Skeletal muscle cell (primary cell): ENCODE measurements at regions not wholly inside any gene's neighbourhood (a gene's known extent, or its start where the extent isn't known, plus 50 kb on each side); places are given as distances from the start of the nearest gene placed in this dataset.
"Not testable (repeated sequence)": the region's sequence is repeated elsewhere in the genome, so short reads cannot be mapped to it uniquely, and the experiment has no call there.

Experiments
- DNase-seq: peaks from one replicate; pipeline ENCODE4 v3.0.0-alpha.2; 2010; ENCODE audit warnings: low read depth
- H3K4me3 ChIP-seq: 2 replicates; pipeline ENCODE4 v1.5.1; 2011; ENCODE audit warnings: low read depth, mild to moderate bottlenecking, control low read depth, low read length, moderate library complexity

DNA sequence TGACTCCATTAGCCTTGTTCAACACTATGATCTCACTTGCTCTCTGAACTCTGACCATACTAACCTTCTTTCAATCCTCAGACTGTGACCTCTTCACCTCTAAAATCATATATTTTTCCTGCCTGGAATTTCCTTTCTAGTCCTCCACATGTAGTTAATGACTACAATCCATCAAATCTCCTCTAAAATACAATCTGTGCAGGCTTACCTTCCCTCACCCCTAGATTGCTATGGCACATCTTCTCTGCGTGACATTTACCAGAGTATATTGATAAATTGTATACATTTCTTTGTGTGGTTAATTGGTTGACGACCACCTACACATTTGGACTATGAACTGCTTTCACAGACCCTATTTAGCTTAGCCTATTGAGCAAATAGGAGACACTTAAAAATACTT lies 1330.2 kb upstream of the TENM4 start:
- no peak for DNase-seq
- H3K4me3 ChIP-seq, result no peak overlapping the region

DNA sequence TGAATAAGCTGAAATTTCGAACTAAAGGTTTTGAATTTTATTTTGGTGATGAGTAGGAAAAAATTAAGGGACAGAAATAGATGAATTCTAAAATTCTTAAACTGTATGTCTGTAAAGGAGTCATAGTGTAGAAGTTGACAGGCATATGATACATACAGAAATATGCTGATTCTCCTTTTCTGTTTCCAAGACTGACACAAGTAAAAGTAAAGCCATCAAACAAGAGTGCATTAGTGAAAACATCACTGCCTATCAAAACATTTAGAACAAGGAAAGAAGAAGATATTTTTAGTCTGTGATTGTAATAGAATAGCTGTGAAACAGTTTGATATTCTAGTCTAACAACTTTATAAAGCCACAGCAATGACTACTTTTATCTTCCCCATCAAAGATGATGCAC lies 1318.0 kb upstream of the TENM4 start:
- DNase-seq, result no peak
- no peak overlapping the region for H3K4me3 ChIP-seq

GRCh38 chr11:80748207-80748925 lies 1307.5 kb upstream of the TENM4 start:
- no peak overlapping the region for H3K4me3 ChIP-seq
- no peak for DNase-seq

DNA sequence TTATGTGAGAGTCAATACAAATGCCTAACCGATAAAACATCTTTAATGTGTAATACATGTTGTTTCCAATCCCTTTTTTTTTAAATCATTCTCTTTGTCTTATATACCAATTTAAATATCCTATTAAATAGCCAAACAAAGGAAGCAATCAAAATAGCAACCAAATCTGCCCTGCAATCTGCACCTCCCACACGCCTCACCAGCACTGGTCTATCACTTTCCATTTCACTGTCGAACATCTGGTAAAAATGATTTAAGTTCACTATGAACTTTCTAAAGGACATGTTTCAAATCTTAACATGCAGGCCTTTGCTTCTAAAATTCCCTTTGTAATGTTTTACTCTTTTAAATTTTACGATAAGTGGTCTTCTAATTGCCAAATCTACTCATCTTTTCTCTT lies 1305.5 kb upstream of the TENM4 start:
- no peak for DNase-seq
- no peak overlapping the region for H3K4me3 ChIP-seq

- DNase-seq, result no peak
- H3K4me3 ChIP-seq, result no peak overlapping the region
Measured at GRCh38 chr11:80745416-80745815, 1304.6 kb upstream of the TENM4 start.

DNA sequence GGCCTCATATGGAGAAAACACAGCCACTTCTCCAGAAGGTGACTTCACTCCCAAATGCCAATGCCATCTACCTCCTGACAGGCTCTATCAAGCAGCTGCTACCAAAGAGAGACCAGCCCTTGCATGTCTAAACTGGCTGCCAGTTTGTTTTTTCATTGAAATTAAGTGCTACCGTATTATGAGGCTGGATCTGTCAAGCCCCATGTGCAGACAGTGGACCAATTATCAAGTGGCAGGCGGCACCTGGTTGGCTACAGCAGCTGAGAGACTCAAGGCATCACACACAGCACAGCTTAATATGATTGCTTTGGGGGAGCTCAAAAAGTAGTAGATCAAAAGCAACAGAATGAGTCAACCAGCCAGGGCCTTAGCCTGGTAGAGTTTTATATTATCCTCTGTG lies 1293.0 kb upstream of the TENM4 start:
- no peak overlapping the region for H3K4me3 ChIP-seq
- DNase-seq, result no peak

- DNase-seq, result no peak
Measured at GRCh38 chr11:80733361-80733760, 1292.5 kb upstream of the TENM4 start.

DNA sequence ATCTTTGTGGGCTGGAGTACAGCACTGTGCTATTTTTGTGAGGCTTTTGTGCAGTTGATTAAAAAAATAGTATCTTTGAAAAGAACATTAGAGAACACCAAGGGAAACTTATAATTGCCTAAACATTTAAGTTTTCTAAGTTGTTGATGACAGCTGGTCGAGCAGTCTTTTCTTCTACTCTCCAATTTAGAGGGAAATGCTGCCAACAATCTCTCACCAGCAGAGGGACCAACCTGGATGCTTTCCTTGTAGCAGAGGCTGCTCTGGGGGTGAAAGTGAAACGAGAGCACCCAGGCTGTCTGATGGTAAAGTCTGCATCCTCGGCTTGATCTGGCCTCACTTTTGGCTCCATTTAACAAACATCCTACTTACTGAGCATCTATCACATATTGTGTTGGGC lies 1286.5 kb upstream of the TENM4 start:
- no peak for DNase-seq
- H3K4me3 ChIP-seq, result no peak overlapping the region

More at GRCh38 chr11:80733361-80733760, 1292.5 kb upstream of the TENM4 start:
- no peak overlapping the region for H3K4me3 ChIP-seq

DNA sequence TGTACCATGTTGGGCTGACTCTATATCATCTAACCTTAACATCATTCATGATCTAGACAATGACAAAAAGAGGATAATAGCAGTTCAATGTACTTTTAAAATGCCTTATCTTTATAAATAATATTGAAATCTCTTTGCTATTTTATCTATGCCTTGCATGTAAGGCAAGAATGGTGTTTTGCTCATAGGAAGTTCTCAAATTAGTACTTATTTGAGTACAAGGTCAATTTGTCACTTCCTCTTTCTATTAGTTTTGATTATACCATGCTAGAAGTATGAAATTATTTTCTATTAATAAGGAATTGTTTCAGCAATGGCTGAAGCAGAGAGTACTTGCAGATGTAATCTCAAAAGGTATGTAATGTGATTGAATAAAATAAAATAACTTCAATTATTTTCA lies 1285.4 kb upstream of the TENM4 start:
- no peak overlapping the region for H3K4me3 ChIP-seq
- no peak for DNase-seq

- no peak for DNase-seq
- no peak overlapping the region for H3K4me3 ChIP-seq
Measured at GRCh38 chr11:80724366-80724765, 1283.5 kb upstream of the TENM4 start.

GRCh38 chr11:80722629-80723028 lies 1281.8 kb upstream of the TENM4 start:
- H3K4me3 ChIP-seq, result no peak overlapping the region
- no peak for DNase-seq

- no peak overlapping the region for H3K4me3 ChIP-seq
- DNase-seq, result no peak
Measured at GRCh38 chr11:80720295-80720694, 1279.5 kb upstream of the TENM4 start.

GRCh38 chr11:80719292-80719646 lies 1278.4 kb upstream of the TENM4 start:
- no peak overlapping the region for H3K4me3 ChIP-seq
- DNase-seq, result no peak

- DNase-seq, result no peak
Measured at GRCh38 chr11:80718611-80719291, 1277.9 kb upstream of the TENM4 start.

DNA sequence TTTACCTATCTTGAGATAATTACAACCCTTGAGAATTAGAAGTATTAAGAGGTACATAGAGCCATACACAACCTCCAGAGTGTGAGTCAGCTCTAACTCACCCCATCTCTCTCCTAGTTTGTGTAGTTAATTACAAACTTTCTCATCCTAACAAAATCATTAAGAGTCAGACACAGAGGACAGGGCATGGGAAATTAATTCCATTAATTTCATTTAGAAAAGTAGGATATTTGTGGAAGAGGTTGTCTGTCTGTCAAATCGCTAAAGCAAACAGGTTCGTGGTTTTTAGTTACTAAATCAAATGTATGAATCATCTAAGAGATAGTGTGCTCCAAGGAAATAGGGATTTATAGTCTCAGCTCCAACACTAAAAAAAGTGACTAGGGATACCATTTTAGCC lies 1261.4 kb upstream of the TENM4 start:
- no peak overlapping the region for H3K4me3 ChIP-seq
- DNase-seq, result no peak

More at GRCh38 chr11:80718611-80719291, 1277.9 kb upstream of the TENM4 start:
- H3K4me3 ChIP-seq, result no peak overlapping the region

GRCh38 chr11:80700386-80700785 lies 1259.6 kb upstream of the TENM4 start:
- no peak for DNase-seq
- no peak overlapping the region for H3K4me3 ChIP-seq

DNA sequence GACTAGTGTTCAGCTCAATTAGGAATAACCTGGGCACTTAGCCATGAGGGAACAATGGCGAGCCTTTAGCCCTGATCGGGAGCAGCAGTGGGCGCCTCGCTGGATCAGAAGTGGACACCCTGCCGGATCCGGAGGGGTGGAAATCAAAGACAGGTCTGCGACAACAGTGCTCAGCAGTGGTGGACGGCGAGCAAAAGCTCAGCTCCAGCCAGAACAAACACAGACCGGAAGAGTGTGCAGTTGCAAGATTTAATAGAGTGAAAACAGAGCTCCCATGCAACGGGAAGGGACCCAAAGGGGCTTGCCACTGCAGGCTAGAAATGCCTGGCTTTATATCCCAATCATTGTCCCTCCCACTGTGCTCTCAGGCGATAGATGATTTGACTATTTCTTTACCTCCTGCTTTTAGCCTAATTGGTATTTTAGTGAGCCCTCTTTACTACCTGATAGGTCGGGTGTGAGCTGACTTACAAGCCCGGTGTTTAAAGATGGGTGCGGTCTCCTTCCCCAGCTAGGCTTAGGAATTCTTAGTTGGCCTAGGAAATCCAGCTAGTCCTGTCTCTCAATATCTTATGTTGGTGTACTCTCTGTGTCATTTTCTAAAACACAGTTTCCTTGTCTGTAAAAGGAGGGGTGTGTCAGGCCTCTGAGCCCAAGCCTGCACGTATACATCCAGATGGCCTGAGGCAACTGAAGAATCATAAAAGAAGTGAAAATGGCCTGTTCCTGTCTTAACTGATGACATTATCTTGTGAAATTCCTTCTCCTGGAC lies 1258.8 kb upstream of the TENM4 start:
- not testable (repeated sequence) for DNase-seq, H3K4me3 ChIP-seq

DNA sequence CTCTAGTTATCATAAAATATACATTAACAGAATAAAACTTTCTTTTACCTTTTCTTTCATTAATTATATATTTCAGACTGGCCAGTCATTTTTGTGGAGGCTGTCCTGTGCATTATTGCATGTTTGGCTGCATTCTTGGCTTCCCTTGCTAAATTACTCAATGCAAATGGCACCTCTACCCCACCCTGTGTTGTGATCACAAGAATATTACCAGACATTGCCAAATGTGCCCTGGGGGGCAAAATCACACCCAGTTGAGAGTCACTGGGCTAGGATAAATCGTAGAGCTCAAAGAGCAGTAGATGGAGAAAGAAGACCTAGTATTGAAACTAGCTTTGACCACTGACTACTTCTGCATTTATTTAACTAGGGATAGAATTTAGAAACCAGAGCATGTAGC lies 1257.8 kb upstream of the TENM4 start:
- no peak for DNase-seq
- H3K4me3 ChIP-seq, result no peak overlapping the region

DNA sequence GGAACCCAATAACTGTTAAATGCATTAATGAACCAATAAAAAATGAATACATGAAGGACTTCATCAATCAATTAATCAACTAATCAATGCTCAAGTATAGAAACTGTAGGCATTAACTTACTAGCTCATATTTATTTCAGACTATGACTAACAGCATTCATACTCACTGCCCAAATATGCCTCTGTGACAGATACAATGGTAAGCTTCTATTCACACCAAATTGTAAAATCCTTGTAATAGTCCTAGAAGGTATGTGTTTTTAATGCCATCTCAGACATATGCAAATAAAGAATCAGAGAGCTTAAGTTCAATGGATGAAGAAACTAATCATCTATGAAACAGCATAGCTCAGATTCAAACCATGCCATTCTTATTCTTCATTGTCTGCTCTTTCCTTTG lies 1253.6 kb upstream of the TENM4 start:
- H3K4me3 ChIP-seq, result no peak overlapping the region
- DNase-seq, result no peak

DNA sequence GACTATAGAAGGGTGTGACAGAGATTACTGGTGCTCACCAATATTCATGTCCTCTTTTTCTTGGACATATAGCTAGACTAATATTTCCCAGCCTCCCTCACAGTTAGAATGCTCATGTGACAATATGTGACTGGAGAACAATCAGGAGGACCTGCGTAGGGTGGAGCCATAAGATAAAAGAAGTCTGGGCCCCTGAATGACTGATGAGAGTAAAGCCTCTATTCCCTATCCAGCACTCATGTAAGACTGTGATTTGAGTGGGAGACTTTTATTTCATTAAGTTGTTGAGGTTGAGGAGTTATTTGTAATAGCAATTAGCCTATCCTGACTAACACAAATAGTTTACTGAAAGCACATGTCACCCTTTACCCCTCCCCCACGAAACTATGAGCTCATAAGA lies 1247.1 kb upstream of the TENM4 start:
- DNase-seq, result no peak
- H3K4me3 ChIP-seq, result no peak overlapping the region

DNA sequence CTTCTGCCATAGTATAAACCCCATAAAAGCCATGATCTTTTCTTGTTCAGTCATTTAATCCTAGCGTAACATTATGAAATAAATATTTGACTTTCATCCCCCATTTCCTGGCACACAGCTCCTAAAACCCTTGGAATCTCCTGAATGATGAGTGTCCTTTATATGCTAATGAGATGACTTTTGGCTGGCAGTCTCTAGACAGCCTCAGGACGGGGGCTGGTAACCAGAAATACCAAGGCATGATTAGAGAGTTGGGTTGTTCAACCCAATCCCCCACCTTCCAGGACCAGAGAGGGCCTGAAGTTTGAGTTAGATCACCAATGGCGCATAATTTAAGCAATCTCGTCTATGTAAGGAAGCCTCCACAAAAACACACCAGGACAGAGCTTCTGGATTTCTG lies 1246.1 kb upstream of the TENM4 start:
- H3K4me3 ChIP-seq, result no peak overlapping the region
- no peak for DNase-seq
